NCI-H1417 (cell line): ENCODE measurements at regions not wholly inside any gene's neighbourhood (a gene's known extent, or its start where the extent isn't known, plus 50 kb on each side); places are given as distances from the start of the nearest gene placed in this dataset.
"Not testable (repeated sequence)": the region's sequence is repeated elsewhere in the genome, so short reads cannot be mapped to it uniquely, and the experiment has no call there.

ENCODE experiments used
- DNase-seq, 3 experiments: peaks; one replicate each; lab custom pipeline; 2025; lab: John Stamatoyannopoulos, UW

GRCh38 chr3:197430934-197431333 is 124.8 kb downstream of the BDH1 start:
- DNase-seq = no peak

DNA sequence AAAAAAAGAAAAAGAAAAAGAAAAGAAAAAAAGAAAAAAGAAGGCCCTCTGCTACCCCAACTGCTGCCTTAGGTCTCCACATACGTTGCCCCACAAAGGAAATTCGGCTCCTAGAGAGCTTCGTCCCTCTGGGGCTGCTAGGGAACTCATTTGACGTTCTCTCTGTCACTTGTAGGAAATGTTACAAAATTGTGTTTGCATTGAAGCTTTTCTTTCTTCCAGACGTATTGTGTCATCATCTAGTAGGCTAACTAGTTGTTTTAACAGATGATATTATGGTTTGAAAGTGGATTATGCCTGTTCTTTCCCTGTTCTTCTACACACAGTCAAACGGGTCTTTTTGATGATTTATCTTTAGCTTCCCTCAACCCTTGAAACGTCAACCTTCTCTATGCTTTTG is 125.3 kb downstream of the BDH1 start:
- DNase-seq = no peak

GRCh38 chr3:197428952-197429351 is 126.8 kb downstream of the BDH1 start:
- DNase-seq = no peak

GRCh38 chr3:197428117-197428801 is 127.5 kb downstream of the BDH1 start:
- no peak for DNase-seq

- DNase-seq = no peak
Observed at GRCh38 chr3:197427021-197427420, 128.6 kb upstream of the DLG1 start.

GRCh38 chr3:197426121-197426566 is 127.7 kb upstream of the DLG1 start:
- DNase-seq = no peak

GRCh38 chr3:197425485-197426120 is 127.2 kb upstream of the DLG1 start:
- no peak for DNase-seq

GRCh38 chr3:197424674-197425484 is 126.5 kb upstream of the DLG1 start:
- no peak for DNase-seq

- no peak for DNase-seq
Observed at GRCh38 chr3:197424266-197424665, 125.9 kb upstream of the DLG1 start.

GRCh38 chr3:197423376-197423775 is 125.0 kb upstream of the DLG1 start:
- DNase-seq = no peak

- no peak for DNase-seq
Observed at GRCh38 chr3:197422506-197422905, 124.1 kb upstream of the DLG1 start.

GRCh38 chr3:197421021-197421420 is 122.6 kb upstream of the DLG1 start:
- DNase-seq = no peak

GRCh38 chr3:197420566-197420965 is 122.2 kb upstream of the DLG1 start:
- no peak for DNase-seq

GRCh38 chr3:197420115-197420514 is 121.7 kb upstream of the DLG1 start:
- no peak for DNase-seq

GRCh38 chr3:197419696-197420095 is 121.3 kb upstream of the DLG1 start:
- no peak for DNase-seq

- no peak for DNase-seq
Observed at GRCh38 chr3:197417911-197418618, 119.7 kb upstream of the DLG1 start.

GRCh38 chr3:197417441-197417840 is 119.0 kb upstream of the DLG1 start:
- DNase-seq = no peak

DNA sequence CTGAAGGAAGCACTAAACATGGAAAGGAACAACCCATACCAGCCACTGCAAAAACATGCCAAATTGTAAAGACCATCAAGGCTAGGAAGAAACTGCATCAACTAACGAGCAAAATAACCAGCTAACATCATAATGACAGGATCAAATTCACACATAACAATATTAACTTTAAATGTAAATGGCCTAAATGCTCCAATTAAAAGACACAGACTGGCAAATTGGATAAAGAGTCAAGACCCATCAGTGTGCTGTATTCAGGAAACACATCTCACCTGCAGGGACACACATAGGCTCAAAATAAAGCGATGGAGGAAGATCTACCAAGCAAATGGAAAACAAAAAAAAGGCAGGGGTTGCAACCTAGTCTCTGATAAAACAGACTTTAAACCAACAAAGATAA is 113.5 kb upstream of the DLG1 start:
- not testable (repeated sequence) for DNase-seq

DNA sequence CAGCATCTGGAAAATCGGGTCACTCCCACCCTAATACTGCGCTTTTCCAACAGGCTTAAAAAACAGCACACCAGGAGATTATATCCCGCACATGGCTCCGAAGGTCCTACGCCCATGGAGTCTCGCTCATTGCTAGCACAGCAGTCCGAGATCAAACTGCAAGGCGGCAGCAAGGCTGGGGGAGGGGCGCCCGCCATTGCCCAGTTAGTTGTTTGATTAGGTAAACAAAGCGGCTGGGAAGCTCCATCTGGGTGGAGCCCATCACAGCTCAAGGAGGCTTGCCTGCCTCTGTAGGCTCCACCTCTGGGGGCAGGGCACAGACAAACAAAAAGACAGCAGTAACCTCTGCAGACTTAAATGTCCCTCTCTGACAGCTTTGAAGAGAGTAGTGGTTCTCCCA is 111.8 kb upstream of the DLG1 start:
- not testable (repeated sequence) for DNase-seq

DNA sequence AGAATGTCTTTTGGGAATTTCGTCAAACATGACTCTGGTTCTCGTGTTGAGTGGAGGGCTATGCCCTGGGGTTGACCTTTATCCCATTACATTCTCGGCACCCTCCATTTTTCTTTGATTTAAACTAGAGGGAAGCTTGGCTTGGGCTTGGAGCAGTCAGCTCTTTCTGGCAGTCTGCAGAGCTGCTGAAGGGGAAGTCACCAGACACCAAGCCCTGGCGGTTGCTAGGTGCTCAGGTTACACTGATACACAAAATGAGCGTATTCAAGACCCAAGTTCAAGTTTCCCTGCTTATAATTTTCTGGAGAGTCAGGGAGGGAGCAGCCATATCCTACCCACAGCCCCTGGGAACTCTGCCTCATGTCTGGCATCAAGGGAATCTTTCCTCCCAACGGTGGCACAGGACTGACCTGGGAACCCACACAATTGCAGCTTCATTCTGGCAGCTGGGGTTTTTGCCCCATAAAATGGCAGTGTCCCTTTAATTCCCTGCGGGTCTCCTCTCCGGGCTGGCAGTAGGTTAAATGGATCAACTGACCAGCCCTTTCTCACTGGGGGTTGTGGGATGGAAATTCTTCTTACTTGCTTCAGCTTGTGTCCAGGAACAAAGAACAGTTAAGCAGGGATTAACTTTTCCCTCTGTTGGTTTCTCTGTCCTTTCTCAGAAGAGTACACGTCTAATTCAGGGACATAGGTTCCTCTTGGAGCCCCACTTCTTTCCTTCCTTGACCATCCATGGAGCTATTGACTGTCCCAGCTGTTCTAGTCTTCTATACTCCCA is 110.0 kb upstream of the DLG1 start:
- DNase-seq = no peak

- no peak for DNase-seq
Observed at GRCh38 chr3:197407526-197407925, 109.1 kb upstream of the DLG1 start.

DNA sequence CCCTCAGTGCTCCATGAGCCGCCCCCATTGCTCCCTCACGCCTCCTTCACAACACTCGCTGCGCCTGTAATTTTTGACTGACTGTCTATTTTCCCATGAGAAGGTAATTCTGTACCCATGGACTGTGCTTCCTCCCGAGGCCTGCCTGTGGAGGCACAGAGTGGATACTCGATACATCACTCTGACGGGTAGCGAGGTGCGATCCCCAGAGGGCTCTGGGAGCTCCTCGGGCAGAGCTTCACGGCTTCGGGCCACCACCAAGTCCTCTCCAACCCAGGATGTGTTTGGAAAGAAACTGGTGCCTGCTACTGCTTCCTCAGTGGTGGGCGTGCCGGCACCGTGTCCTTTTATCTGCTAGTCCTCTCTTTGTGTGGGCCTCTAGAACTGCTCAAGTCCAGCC is 108.6 kb upstream of the DLG1 start:
- DNase-seq = no peak
